ENCODE measurements at regions not wholly inside any gene's neighbourhood (a gene's known extent, or its start where the extent isn't known, plus 50 kb on each side); places are given as distances from the start of the nearest gene placed in this dataset.

GRCh38 chr6:105991561-105992314 lies 94.4 kb upstream of the PRDM1 start:
- DNase-seq, result peak in 4 of 6 experiments; percentile 24 to 74 (median 48)

- no peak for DNase-seq
These were observed 96.0 kb upstream of the PRDM1 start for GRCh38 chr6:105990151-105990550.

- no peak for DNase-seq
These were observed 97.1 kb upstream of the PRDM1 start for GRCh38 chr6:105988812-105989577.

- DNase-seq, result no peak
These were observed 97.8 kb upstream of the PRDM1 start for GRCh38 chr6:105988321-105988720.

GRCh38 chr6:105987516-105987915 lies 98.6 kb upstream of the PRDM1 start:
- no peak for DNase-seq

GRCh38 chr6:105986998-105987397 lies 99.1 kb upstream of the PRDM1 start:
- no peak for DNase-seq

- no peak for DNase-seq
These were observed 100.1 kb upstream of the PRDM1 start for GRCh38 chr6:105985816-105986632.

GRCh38 chr6:105985098-105985815 lies 100.9 kb upstream of the PRDM1 start:
- no peak for DNase-seq

- DNase-seq, result no peak
These were observed 102.4 kb upstream of the PRDM1 start for GRCh38 chr6:105983763-105984162.

GRCh38 chr6:105982761-105983540 lies 103.2 kb upstream of the PRDM1 start:
- DNase-seq, result no peak

GRCh38 chr6:105981888-105982358 lies 104.2 kb upstream of the PRDM1 start:
- no peak for DNase-seq

GRCh38 chr6:105981002-105981887 lies 104.9 kb upstream of the PRDM1 start:
- no peak for DNase-seq

GRCh38 chr6:105978974-105979373 lies 107.2 kb upstream of the PRDM1 start:
- no peak for DNase-seq

- no peak for DNase-seq
These were observed 108.1 kb upstream of the PRDM1 start for GRCh38 chr6:105977934-105978504.

GRCh38 chr6:105974986-105975385 lies 111.2 kb upstream of the PRDM1 start:
- no peak for DNase-seq

GRCh38 chr6:105972440-105972839 lies 113.7 kb upstream of the PRDM1 start:
- DNase-seq, result no peak

GRCh38 chr6:105968603-105969333 lies 117.4 kb upstream of the PRDM1 start:
- DNase-seq, result no peak

- no peak for DNase-seq
These were observed 118.1 kb upstream of the PRDM1 start for GRCh38 chr6:105967917-105968602.

- no peak for DNase-seq
These were observed 119.7 kb upstream of the PRDM1 start for GRCh38 chr6:105966481-105966880.

All from stimulated activated naive CD4-positive, alpha-beta T cell (primary cell).